GM11168 (cell line): ENCODE measurements at regions not wholly inside any gene's neighbourhood (a gene's known extent, or its start where the extent isn't known, plus 50 kb on each side); places are given as distances from the start of the nearest gene placed in this dataset.

Experiments used
- in situ Hi-C: fragments of 300-500 bp; cut with MboI; formaldehyde crosslinking; loops from one replicate; pipeline ENCODE4 v1.12.0; 2022; ENCODE audit warnings: low sequenced_read_pairs; ENCODE audit not compliant: unreplicated experiment

GRCh38 chr10:44835300-44835699 is 75.8 kb upstream of the TMEM72 start:
- in situ Hi-C loops = no loop called here

- in situ Hi-C loops = no loop called here
Measured at GRCh38 chr10:44843484-44843883, 67.7 kb upstream of the TMEM72 start.

GRCh38 chr10:44845361-44846175 is 65.6 kb upstream of the TMEM72 start:
- in situ Hi-C loops = no loop called here

GRCh38 chr10:44847110-44847509 is 64.0 kb upstream of the TMEM72 start:
- in situ Hi-C loops = no loop called here

GRCh38 chr10:44848211-44848610 is 62.9 kb upstream of the TMEM72 start:
- in situ Hi-C loops = no loop called here

- in situ Hi-C loops = loop anchor here (25.0 kb wide), 1 partner anchor 813 kb away; no protein-coding TSS in a partner anchor
Measured at GRCh38 chr10:44849936-44850335, 61.2 kb upstream of the TMEM72 start.

- in situ Hi-C loops = loop anchor here (25.0 kb wide), 1 partner anchor 813 kb away; no protein-coding TSS in a partner anchor
Measured at GRCh38 chr10:44850356-44850934, 60.7 kb upstream of the TMEM72 start.

- in situ Hi-C loops = loop anchor here (25.0 kb wide), 1 partner anchor 814 kb away; no protein-coding TSS in a partner anchor
Measured at GRCh38 chr10:44851413-44851812, 59.7 kb upstream of the TMEM72 start.

- in situ Hi-C loops = loop anchor here (25.0 kb wide), 1 partner anchor 815 kb away; no protein-coding TSS in a partner anchor
Measured at GRCh38 chr10:44851881-44852280, 59.3 kb upstream of the TMEM72 start.

GRCh38 chr10:44853148-44853734 is 57.9 kb upstream of the TMEM72 start:
- in situ Hi-C loops = loop anchor here (25.0 kb wide), 1 partner anchor 816 kb away; no protein-coding TSS in a partner anchor

GRCh38 chr10:44853796-44854195 is 57.3 kb upstream of the TMEM72 start:
- in situ Hi-C loops = loop anchor here (25.0 kb wide), 1 partner anchor 816 kb away; no protein-coding TSS in a partner anchor

- in situ Hi-C loops = loop anchor here (25.0 kb wide), 1 partner anchor 818 kb away; no protein-coding TSS in a partner anchor
Measured at GRCh38 chr10:44854693-44855350, 56.3 kb upstream of the TMEM72 start.

GRCh38 chr10:44856696-44857095 is 54.4 kb upstream of the TMEM72 start:
- in situ Hi-C loops = loop anchor here (25.0 kb wide), 1 partner anchor 819 kb away; no protein-coding TSS in a partner anchor

- in situ Hi-C loops = loop anchor here (25.0 kb wide), 1 partner anchor 820 kb away; no protein-coding TSS in a partner anchor
Measured at GRCh38 chr10:44857363-44858016, 53.6 kb upstream of the TMEM72 start.

GRCh38 chr10:44858017-44858371 is 53.1 kb upstream of the TMEM72 start:
- in situ Hi-C loops = loop anchor here (25.0 kb wide), 1 partner anchor 821 kb away; no protein-coding TSS in a partner anchor

GRCh38 chr10:44858988-44859387 is 52.1 kb upstream of the TMEM72 start:
- in situ Hi-C loops = loop anchor here (25.0 kb wide), 1 partner anchor 822 kb away; no protein-coding TSS in a partner anchor

GRCh38 chr10:44859546-44860285 is 51.4 kb upstream of the TMEM72 start:
- in situ Hi-C loops = loop anchor here (10.0 to 25.0 kb wide), 2 partner anchors 822 to 1185 kb away; no protein-coding TSS in a partner anchor

- in situ Hi-C loops = loop anchor here (10.0 to 25.0 kb wide), 2 partner anchors 824 to 1186 kb away; no protein-coding TSS in a partner anchor
Measured at GRCh38 chr10:44860811-44861736, 50.1 kb upstream of the TMEM72 start.
